GM19463 (cell line): ENCODE measurements at regions not wholly inside any gene's neighbourhood (a gene's known extent, or its start where the extent isn't known, plus 50 kb on each side); places are given as distances from the start of the nearest gene placed in this dataset.
"Not testable (repeated sequence)": the region's sequence is repeated elsewhere in the genome, so short reads cannot be mapped to it uniquely, and the experiment has no call there.

Experiments used
- ATAC-seq: cut with Tn5 transposase; IDR thresholded peaks from one replicate; pipeline ENCODE4 v1.9.1; 2021; ENCODE audit warnings: mild to moderate bottlenecking, moderate library complexity; ENCODE audit not compliant: unreplicated experiment

DNA sequence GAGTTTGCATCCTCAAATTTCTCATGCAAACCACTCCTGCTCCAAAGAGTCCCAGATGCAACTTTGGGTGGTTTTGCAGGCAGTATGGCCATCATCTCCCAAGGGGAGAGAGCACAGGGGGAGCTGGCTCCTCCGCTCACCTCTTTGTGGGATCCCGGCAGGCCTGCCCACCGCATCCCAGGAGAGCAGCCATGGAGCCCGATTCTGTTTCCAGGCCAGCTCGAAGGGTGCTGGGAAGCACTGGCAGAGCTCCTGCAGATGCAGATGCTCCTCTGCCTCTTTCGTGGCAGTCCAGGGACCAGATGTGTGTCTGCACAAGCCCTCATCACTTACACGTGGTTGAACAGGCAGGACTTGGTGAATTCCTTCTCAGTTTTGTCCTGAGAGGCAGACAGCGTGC, 239.3 kb upstream of the SGCG start:
- ATAC-seq = not testable (repeated sequence)

GRCh38 chr13:22942831-22943230, 237.9 kb upstream of the SGCG start:
- ATAC-seq = not testable (repeated sequence)

GRCh38 chr13:22944378-22944777, 236.4 kb upstream of the SGCG start:
- no peak for ATAC-seq

- no peak for ATAC-seq
Measured at GRCh38 chr13:22945321-22946226, 235.2 kb upstream of the SGCG start.

DNA sequence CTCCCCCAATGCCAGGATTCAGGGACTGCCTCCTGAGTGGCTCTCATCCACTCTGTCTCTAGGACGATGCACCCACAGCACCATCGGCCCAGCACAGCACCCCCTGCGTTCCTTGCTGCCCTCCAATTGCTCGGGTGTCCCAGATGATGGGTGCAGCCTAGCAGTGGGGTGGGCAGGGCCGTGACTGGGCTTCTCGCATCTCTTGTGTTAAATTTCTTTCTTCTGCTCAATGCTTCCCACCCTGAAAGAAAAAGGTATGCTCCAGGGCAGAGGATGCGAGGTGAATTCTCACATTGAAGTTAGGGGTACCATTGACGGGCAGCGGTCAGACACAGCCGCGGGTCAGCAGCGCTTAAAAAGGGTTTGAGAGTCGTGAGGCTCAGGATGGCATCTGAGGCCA, 232.4 kb upstream of the SGCG start:
- no peak for ATAC-seq

DNA sequence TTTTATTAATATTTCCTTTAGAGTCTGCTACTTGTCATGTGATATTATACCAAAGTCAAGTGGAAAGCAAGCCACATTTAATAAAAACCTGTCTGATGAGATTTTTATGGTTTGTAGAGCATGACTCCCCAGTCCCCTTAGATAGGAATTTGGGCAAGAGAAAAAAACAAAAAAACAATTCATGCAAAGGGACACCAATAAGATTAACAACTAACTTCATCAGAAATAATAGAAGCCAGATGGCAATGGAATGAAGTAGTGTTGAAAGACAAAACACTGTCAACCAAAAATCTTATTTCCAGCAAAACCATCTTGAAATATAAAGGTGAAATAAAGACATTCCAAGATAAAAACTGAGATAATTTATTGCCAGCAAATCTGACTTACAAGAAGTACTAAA, 228.8 kb upstream of the SGCG start:
- ATAC-seq = not testable (repeated sequence)

- not testable (repeated sequence) for ATAC-seq
Measured at GRCh38 chr13:22955147-22955546, 225.6 kb upstream of the SGCG start.

GRCh38 chr13:22956456-22957115, 224.2 kb upstream of the SGCG start:
- ATAC-seq = not testable (repeated sequence)

- ATAC-seq = not testable (repeated sequence)
Measured at GRCh38 chr13:22959859-22960258, 220.9 kb upstream of the SGCG start.

GRCh38 chr13:22960827-22961226, 220.0 kb upstream of the SGCG start:
- ATAC-seq = no peak

DNA sequence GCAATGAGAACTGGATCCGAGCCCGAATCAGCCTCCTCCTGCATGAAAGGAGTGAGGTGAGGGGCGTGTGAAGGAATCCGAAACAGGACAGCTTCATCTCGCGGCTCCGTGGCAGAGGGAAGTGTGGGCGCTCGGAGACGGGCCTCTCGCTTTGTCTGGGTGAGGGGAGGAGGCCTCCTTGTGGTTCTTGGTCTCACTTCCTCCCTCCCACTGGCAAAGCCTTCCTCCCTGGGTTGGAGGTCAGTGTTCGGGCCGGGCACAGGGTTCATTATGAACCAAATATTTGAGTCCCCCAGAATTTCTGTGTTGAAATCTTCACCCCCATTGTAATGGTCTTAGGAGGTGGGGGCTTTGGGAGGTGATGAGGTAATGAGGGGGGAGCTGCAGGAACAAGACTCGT, 219.4 kb upstream of the SGCG start:
- ATAC-seq = not testable (repeated sequence)

DNA sequence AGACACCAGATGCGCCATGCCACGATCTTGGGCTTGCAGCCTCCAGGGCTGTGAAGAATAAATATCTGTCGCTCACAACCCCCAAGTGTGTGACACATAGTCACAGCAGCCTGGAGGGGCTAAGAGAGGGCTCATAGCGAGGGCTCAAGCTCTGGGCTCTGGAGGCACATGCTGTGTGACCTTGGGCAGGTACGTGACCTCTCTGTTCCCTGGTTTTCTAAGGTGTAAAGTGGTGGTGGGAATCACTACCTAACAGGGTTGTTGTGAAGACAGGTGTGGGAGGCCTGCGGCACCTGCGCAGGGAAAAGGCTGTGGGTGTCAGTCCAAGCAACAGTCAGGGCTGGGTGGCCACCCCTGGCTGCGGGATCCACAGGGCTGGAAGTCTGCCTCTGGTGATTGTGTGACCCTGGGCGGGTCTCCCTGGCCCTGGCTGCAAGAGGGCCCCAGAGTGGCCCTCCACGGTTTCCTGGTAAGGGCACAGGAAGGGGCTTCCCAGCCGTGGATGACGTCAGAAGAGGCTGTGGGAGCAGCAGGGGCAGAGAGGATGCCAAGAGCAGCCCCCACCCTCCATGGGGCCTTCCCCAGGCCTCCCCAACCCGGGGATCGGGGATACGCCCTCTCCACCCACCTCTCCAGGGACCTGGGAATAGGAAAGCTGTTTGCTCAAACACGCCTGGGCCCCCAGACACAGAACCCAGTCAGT, 218.8 kb upstream of the SGCG start:
- ATAC-seq = no peak

DNA sequence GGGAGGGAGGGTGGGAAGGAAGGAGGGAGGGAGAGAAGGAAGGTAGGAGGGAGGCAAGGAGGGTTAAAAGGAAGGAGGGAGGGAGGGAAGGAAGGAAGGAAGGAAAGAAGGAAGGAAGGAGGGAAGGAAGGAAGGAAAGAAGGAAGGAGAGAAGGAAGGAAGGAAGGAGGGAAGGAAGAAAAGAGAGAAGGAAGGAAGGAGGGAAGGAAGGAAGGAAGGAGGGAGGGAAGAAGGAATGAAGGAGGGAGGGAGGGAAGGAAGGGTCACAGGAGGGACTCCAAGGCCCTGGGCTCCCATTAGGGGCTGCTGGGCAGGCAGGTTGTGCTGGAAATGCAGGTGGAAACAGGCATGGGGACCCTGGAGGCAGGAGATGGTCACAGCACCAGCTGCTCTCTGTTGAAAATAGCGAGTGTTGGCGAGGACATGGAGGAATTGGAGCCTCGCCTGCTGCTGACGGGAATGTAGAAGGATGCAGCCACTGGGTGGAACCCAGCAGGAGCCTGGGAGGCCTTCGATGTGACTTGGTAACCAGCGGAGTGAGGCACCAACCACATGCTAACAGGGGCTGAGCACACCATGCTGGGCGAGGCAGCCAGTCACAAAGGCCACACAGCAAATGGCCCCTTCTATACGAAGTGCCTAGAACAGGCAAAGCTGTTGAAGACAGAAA, 217.3 kb upstream of the SGCG start:
- not testable (repeated sequence) for ATAC-seq

GRCh38 chr13:22964245-22964966, 216.4 kb upstream of the SGCG start:
- no peak for ATAC-seq

GRCh38 chr13:22965011-22965857, 215.5 kb upstream of the SGCG start:
- ATAC-seq = not testable (repeated sequence)

DNA sequence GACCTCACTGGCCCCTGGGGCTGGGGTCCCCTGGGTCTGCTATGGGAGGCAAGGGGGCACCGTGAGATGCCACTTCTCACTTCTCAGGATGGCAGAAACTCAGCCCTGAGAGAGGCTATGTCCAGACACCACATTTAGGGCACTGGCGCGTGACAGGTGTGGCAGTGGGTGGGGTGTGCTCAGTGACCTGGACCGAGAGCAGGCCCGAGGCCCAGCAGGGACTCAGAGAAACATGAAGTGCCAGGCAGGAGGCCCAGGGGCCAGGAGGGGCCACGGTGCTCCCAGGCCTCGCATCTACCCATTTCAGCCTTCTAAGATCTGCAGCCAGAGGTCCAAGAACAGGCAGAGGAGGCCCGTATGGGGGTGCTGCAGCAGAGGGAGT, 214.9 kb upstream of the SGCG start:
- ATAC-seq = not testable (repeated sequence)

DNA sequence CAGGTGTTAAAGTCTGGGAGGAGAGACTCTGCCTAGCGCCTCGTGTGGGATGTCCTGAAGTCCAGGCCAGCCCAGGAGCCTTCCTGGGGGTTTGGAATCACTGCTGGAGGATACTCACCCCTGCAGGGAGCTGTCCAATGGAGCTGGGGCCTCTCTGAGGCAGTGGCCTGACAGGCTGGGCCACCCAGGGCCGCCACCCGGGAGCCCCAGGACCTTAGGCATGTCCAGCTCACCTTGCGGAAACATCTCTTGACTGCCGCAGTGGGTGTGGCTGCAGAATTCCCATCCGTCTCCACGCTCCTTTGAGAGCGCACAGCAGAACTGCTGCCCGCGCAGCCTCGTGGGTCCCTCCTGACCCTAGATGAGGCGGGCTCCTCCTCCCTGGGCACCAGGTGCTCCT, 214.0 kb upstream of the SGCG start:
- ATAC-seq = not testable (repeated sequence)

- ATAC-seq = no peak
Measured at GRCh38 chr13:22967669-22968068, 213.1 kb upstream of the SGCG start.

GRCh38 chr13:22979952-22980351, 200.8 kb upstream of the SGCG start:
- no peak for ATAC-seq
